Coronary artery (tissue), 2 donors: ENCODE measurements at regions not wholly inside any gene's neighbourhood (a gene's known extent, or its start where the extent isn't known, plus 50 kb on each side); places are given as distances from the start of the nearest gene placed in this dataset.

Experiments used
- DNase-seq: peaks from one replicate; pipeline ENCODE4 v3.0.0-alpha.2; 2017; ENCODE audit warnings: low spot score
- H3K27ac ChIP-seq, 2 donors: fragments of 200-600 bp; sonication (generic); one replicate each; pipeline ENCODE4 v1.5.1; 2016 to 2019
- H3K4me3 ChIP-seq: fragments of 200-600 bp; sonication (generic); 2 replicates; pipeline ENCODE4 v1.5.1; 2016; ENCODE audit warnings: mild to moderate bottlenecking, moderate library complexity
- CTCF ChIP-seq: fragments of 200-600 bp; sonication (generic); IDR thresholded peaks from one replicate; pipeline ENCODE4 v1.5.1; 2019; ENCODE audit warnings: antibody characterized with exemption

- Histone ChIP-seq H3K27ac (no peak overlapping the region), H3K4me3 (no peak overlapping the region)
- DNase-seq = no peak
- no peak for TF ChIP-seq CTCF
Observed at GRCh38 chr20:43364001-43364400, 93.7 kb upstream of the SRSF6 start.

- DNase-seq = no peak
- no peak overlapping the region for H3K4me3 ChIP-seq
- TF ChIP-seq CTCF = no peak
- H3K27ac ChIP-seq = no peak overlapping the region
Observed at GRCh38 chr20:43363506-43363905, 94.2 kb upstream of the SRSF6 start.

- no peak for DNase-seq
- TF ChIP-seq CTCF = no peak
- Histone ChIP-seq H3K4me3 (no peak overlapping the region), H3K27ac (no peak overlapping the region)
Observed at GRCh38 chr20:43361526-43361925, 96.2 kb upstream of the SRSF6 start.

GRCh38 chr20:43360016-43360415, 97.7 kb upstream of the SRSF6 start:
- Histone ChIP-seq H3K4me3 (no peak overlapping the region), H3K27ac (no peak overlapping the region)
- TF ChIP-seq CTCF = no peak
- no peak for DNase-seq

GRCh38 chr20:43358811-43359210, 98.9 kb upstream of the SRSF6 start:
- no peak overlapping the region for H3K4me3 ChIP-seq
- no peak for DNase-seq
- no peak overlapping the region for H3K27ac ChIP-seq
- TF ChIP-seq CTCF = no peak

GRCh38 chr20:43357352-43357751, 100.3 kb upstream of the SRSF6 start:
- Histone ChIP-seq H3K27ac (no peak overlapping the region), H3K4me3 (no peak overlapping the region)
- no peak for DNase-seq
- TF ChIP-seq CTCF = no peak

GRCh38 chr20:43355610-43356009, 102.1 kb upstream of the SRSF6 start:
- Histone ChIP-seq H3K4me3 (no peak overlapping the region), H3K27ac (no peak overlapping the region)
- no peak for TF ChIP-seq CTCF
- DNase-seq = no peak
